AG10803 (cell line): ENCODE measurements at regions not wholly inside any gene's neighbourhood (a gene's known extent, or its start where the extent isn't known, plus 50 kb on each side); places are given as distances from the start of the nearest gene placed in this dataset.

Source experiments
- DNase-seq: peaks from one replicate; pipeline ENCODE4 v3.0.0; 2010; ENCODE audit warnings: low read depth
- H3K4me3 ChIP-seq: 2 replicates; pipeline ENCODE4 v1.5.1; 2011; ENCODE audit warnings: mild to moderate bottlenecking, low read length, control low read depth
- TF ChIP-seq, protein P1 (sequence below): conservative IDR thresholded peaks from 2 replicates; pipeline ENCODE4 v1.5.1; 2011; ENCODE audit warnings: mild to moderate bottlenecking, low read length, control low read depth, inconsistent platforms

DNA sequence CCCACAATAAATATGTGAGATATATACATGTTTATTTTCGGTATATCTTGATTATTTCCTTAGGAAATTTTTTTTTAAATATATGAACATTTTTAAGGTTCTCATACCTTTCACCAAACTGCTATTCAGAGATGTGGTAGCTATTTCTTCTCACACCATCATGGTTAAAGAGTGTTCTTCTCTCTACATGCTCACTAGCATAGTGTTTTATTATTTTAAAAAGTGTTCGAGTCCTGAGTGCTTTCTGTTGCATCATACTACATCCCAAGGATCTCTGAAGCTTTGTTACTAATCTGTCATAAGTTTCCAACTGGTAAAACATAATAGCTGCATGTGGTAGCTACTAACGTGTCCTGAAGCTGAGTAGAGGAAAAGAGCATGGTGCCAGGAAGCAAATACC, 177.4 kb upstream of the GLRA1 start:
- TF ChIP-seq, protein P1, sequence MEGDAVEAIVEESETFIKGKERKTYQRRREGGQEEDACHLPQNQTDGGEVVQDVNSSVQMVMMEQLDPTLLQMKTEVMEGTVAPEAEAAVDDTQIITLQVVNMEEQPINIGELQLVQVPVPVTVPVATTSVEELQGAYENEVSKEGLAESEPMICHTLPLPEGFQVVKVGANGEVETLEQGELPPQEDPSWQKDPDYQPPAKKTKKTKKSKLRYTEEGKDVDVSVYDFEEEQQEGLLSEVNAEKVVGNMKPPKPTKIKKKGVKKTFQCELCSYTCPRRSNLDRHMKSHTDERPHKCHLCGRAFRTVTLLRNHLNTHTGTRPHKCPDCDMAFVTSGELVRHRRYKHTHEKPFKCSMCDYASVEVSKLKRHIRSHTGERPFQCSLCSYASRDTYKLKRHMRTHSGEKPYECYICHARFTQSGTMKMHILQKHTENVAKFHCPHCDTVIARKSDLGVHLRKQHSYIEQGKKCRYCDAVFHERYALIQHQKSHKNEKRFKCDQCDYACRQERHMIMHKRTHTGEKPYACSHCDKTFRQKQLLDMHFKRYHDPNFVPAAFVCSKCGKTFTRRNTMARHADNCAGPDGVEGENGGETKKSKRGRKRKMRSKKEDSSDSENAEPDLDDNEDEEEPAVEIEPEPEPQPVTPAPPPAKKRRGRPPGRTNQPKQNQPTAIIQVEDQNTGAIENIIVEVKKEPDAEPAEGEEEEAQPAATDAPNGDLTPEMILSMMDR = no peak
- H3K4me3 ChIP-seq = no peak overlapping the region
- DNase-seq = no peak

DNA sequence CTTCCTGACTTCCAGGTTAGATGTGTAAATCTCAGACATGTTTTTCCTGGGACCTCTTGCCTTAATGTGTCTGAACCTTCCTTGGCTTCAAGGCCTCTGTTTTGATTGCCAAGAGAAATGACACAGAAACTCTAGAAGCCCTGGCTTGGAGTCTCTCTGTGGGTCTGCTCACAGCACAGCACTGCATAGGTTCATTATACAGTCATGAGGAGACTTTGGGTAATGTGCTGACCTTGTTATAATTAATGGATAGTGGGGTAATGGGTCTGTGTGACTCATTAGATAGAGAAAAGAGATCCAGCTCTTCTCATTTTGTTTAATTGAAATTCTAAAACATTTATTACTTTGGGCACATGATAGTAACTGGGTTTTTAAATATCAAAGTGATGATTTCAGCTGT, 175.8 kb upstream of the GLRA1 start:
- H3K4me3 ChIP-seq = no peak overlapping the region
- DNase-seq = no peak
- TF ChIP-seq, protein P1 = no peak

DNA sequence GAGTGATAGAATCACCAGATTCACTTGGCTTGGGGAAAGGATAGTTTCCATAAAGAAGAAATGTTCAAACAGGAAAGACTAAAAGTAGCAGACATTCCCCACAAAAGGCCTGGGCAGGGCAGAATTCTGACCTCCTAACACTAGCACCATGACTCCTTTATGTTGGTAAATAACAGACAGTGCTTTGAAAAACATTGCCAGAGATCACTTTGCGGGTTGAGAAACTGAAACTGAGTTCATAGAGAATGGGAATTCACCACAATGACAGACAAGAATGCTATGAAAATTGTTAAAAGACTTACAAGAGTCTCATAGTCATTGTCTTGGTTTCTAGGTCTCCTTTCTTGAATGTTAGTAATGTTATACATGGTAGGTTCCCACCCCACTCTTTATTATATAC, 172.5 kb upstream of the GLRA1 start:
- no peak for DNase-seq
- no peak overlapping the region for H3K4me3 ChIP-seq
- TF ChIP-seq, protein P1 = no peak

DNA sequence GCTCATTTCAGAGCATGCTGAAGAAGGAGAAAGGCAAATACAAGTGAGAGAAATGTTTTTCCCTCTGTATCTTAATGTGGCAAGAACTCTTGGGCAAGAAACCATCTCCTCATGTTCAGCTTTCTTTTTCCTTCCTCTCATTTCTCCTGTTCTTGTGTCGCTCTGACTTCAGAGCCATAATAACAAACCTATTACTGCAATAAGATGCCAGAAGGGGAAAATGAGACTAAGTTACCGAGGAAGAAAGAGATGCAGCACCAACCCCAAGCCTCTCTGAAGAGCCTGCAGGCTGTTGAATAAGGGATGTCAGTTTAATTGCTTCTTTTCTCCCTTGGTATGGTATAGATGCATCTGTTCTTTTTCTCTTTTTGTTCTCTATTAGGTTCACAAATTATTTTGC, 170.1 kb upstream of the GLRA1 start:
- TF ChIP-seq, protein P1 = no peak
- no peak for DNase-seq
- H3K4me3 ChIP-seq = no peak overlapping the region

DNA sequence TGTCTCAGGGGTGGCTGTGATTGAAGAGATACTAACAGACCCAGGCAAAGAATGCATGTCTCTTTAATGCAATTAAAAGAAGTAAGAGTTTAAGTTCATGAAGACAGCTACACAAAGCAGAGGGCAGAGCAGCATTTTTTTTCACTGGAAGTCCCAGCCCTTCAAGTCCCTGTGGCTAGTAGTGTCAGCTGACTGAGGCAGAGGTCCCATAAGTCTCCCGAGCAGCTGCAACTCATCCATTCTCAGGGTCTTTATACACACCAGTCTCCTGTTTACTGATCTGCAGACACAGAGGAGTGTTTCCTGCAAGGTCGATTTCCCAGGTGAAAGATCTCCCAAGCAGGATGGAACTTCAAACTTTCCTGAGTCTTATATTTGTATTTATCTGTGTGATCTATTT, 169.4 kb upstream of the GLRA1 start:
- no peak for DNase-seq
- TF ChIP-seq, protein P1 = no peak
- H3K4me3 ChIP-seq = no peak overlapping the region

DNA sequence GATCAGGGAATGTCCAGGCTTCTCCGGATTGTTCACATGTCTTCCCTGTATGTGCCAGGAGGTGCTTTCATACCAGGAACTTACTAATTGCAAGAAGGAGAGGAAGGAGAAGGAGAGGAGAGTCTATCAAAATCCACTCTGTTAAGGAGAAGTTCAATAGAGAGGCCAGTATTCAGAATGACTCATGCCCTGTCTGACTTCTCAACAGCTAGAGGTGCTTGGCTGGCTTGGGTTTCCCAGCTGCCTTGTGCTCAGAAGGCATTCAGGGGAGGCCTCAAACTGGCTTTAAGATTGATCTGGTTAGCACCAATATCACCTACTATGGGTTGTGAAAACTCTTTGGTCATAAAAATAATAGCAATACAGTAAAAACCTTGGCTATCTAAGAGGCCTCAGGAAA, 167.9 kb upstream of the GLRA1 start:
- TF ChIP-seq, protein P1 = no peak
- DNase-seq = no peak
- no peak overlapping the region for H3K4me3 ChIP-seq

DNA sequence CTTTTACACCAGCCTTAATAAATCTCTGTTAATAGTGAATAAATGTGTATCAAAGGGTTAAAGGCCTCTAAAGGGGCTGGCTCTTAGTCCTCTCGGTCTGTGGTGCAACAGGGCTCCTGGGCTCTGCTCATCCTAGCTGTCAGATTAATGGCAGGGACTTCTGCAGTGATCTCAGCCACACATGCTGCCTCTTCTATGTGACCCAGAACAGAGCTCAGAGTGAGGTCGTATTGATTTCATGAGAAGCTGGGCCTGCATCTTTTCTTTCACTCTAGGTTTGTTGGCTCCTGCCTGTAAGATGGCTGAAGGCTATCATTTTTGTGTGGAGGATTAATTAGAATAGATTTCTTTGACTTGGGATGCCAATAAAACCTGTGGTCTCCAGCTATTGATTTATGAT, 165.0 kb upstream of the GLRA1 start:
- no peak for DNase-seq
- H3K4me3 ChIP-seq = no peak overlapping the region
- TF ChIP-seq, protein P1 = no peak
